H1 (cell line): ENCODE measurements at regions not wholly inside any gene's neighbourhood (a gene's known extent, or its start where the extent isn't known, plus 50 kb on each side); places are given as distances from the start of the nearest gene placed in this dataset.

Experiments used
- CBX5 ChIP-seq: fragments of 300-800, 300-1000 bp; sonication (generic); IDR thresholded peaks from 2 replicates; pipeline ENCODE4 v1.7.1; 2016; ENCODE audit warnings: antibody characterized with exemption, low read length, low read depth
- CEBPB ChIP-seq: IDR thresholded peaks from 2 replicates; pipeline ENCODE4 v1.6.1; 2012; ENCODE audit warnings: low read depth, low read length
- NRF1 ChIP-seq: IDR thresholded peaks from 2 replicates; pipeline ENCODE4 v1.6.1; 2011; ENCODE audit warnings: mild to moderate bottlenecking, low read depth, low read length, improper control_type of control experiment
- PHF8 ChIP-seq: fragments of 200-600 bp; sonication (generic); conservative IDR thresholded peaks from 2 replicates; pipeline ENCODE4 v1.7.1; 2012; ENCODE audit warnings: low read depth, mild to moderate bottlenecking, inconsistent platforms, low read length, moderate library complexity
- RAD21 ChIP-seq, 2 experiments: IDR thresholded peaks in 1 of 2; conservative IDR thresholded peaks in 1 of 2; 2 replicates each; pipeline ENCODE4 v1.6.1; 2011; ENCODE audit warnings: low read depth in 2 of 2, low read length in 2 of 2, improper control_type of control experiment in 1 of 2, inconsistent platforms in 1 of 2, mild to moderate bottlenecking in 1 of 2, moderate library complexity in 1 of 2
- SIN3A ChIP-seq, 2 experiments: IDR thresholded peaks in 1 of 2; conservative IDR thresholded peaks in 1 of 2; 2 replicates each; pipeline ENCODE4 v1.6.1; 2011 to 2012; ENCODE audit warnings: low read length in 2 of 2, improper control_type of control experiment in 1 of 2, low read depth in 1 of 2, mild to moderate bottlenecking in 1 of 2
- TF ChIP-seq, protein P1 (sequence below): IDR thresholded peaks from 2 replicates; pipeline ENCODE4 v1.6.1; 2012; ENCODE audit warnings: inconsistent platforms

- no peak for TF ChIP-seq RAD21 (IDR thresholded peaks at IDR 0.05 in 1 of 2, conservative IDR thresholded peaks at IDR 0.05 in 1 of 2; ENCODE audit: low read depth in 2 of 2, low read length in 2 of 2)
- TF ChIP-seq PHF8: no peak
- no peak for TF ChIP-seq CEBPB
- TF ChIP-seq SIN3A (conservative IDR thresholded peaks at IDR 0.05 in 1 of 2, IDR thresholded peaks at IDR 0.05 in 1 of 2; ENCODE audit: low read depth in 1 of 2, low read length in 2 of 2): no peak
- TF ChIP-seq CBX5: no peak
- TF ChIP-seq, protein P1, sequence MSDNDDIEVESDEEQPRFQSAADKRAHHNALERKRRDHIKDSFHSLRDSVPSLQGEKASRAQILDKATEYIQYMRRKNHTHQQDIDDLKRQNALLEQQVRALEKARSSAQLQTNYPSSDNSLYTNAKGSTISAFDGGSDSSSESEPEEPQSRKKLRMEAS: no peak
- TF ChIP-seq NRF1: no peak
- TF ChIP-seq, all 59 proteins: peak for 0
Observed at GRCh38 chr1:4476394-4476793, 178.0 kb upstream of the AJAP1 start (continued).
